Esophagus (tissue), 2 donors: ENCODE measurements at regions not wholly inside any gene's neighbourhood (a gene's known extent, or its start where the extent isn't known, plus 50 kb on each side); places are given as distances from the start of the nearest gene placed in this dataset.

Experiments
- H3K27ac ChIP-seq, 2 donors: one replicate each; pipeline ENCODE4 v1.5.1; 2013; ENCODE audit warnings: low read depth in 2 of 2, mild to moderate bottlenecking in 2 of 2, inconsistent platforms in 1 of 2, low read length in 1 of 2, moderate library complexity in 1 of 2
- H3K27me3 ChIP-seq, 2 donors: one replicate each; pipeline ENCODE4 v1.6.1; 2013; ENCODE audit warnings: low read length in 2 of 2, control low read depth in 1 of 2, mild to moderate bottlenecking in 1 of 2; ENCODE audit not compliant: insufficient read depth in 2 of 2, control insufficient read depth in 1 of 2
- H3K36me3 ChIP-seq, 2 donors: one replicate each; pipeline ENCODE4 v1.6.1; 2013; ENCODE audit warnings: low read length in 1 of 2; ENCODE audit not compliant: control insufficient read depth in 2 of 2, insufficient read depth in 2 of 2
- H3K4me1 ChIP-seq, 2 donors: one replicate each; pipeline ENCODE4 v1.6.1; 2013; ENCODE audit warnings: low read length in 1 of 2; ENCODE audit not compliant: control insufficient read depth in 2 of 2, insufficient read depth in 2 of 2
- H3K4me3 ChIP-seq, 2 donors: one replicate each; pipeline ENCODE4 v1.5.1; 2013; ENCODE audit warnings: low read length in 2 of 2, mild to moderate bottlenecking in 2 of 2, low read depth in 1 of 2, moderate library complexity in 1 of 2
- H3K9me3 ChIP-seq, 2 donors: one replicate each; pipeline ENCODE4 v1.6.1; 2013; ENCODE audit warnings: mild to moderate bottlenecking in 2 of 2, low read depth in 1 of 2, low read length in 1 of 2, moderate library complexity in 1 of 2; ENCODE audit not compliant: control insufficient read depth in 2 of 2, insufficient read depth in 1 of 2
- WGBS, 2 donors: extraction: QIAGEN DNeasy Blood & Tissue Kit; methylation state at CpG; one replicate each; pipeline ENCODE4 v1.1.7; 2013; 5-methylcytosine and 5-hydroxymethylcytosine counted together
- donor health status: healthy with polysubstance abuse.
- donor health status: Bipolar disorder and iron deficiency.

DNA sequence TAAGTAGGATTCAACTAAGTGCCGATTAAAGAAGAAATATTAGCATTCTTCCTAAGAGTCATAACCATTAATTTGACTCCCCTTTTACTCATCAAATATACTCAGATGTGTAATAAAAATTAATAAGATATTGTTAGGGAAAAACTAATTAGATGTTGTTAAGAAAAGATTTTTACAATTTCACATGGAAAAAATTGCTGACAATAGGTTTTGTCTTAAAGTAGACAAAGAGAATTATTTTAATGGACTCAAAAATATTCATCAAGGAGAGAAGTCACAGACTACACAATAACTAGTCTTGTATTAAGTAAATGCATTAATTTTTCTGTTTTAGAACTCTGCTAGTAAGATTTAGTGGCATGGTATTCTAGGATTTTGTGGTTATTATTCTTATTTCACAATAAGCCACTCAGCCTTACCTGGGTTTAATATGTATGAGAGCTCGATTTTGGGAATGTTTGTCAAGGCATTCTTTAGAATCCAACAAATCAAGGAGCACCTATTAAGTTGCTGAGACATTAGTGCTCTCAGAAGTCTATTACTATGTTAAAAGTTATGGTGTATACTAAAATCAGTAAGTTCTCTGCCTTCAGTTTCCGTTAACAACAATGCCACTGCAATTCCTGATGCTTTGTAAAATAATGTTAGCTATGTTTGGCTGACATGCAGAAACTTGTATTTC, 110.2 kb upstream of the UGT8 start:
- no peak overlapping the region for H3K4me3 ChIP-seq
- H3K27me3 ChIP-seq: no peaks in the 10 kb centered on the region
- no peak overlapping the region for H3K27ac ChIP-seq
- H3K4me1 ChIP-seq: no peaks in the 10 kb centered on the region
- 64 to 74% methylated on average over 3 of the region's 3 CpGs for WGBS, 2 donors
- H3K9me3 ChIP-seq: no peaks in the 10 kb centered on the region
- no peaks in the 10 kb centered on the region for H3K36me3 ChIP-seq

DNA sequence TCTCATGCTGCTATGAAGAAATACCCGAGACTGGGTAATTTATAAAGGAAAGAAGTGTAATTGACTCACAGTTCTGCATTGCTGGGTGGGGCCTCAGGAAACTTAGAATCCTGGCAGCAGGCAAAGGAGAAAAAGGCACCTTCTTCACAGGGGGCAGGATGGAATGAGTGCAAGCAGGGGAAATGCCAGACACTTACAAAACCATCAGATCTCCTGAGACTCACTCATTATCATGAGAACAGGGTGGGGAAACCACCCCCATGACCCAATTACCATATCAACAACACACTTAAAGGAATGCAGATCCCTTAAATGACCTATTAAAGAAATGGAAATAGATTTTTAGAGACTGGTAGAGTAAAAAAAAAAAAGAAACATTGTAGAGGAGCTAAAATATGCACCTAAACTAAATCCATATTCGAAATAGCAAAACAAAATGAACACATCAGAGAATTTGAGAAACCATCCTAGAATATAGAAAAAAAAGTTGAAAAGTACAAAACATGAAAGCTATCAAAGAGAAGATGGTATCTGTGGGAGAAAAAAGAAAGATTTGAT, 104.3 kb upstream of the UGT8 start:
- H3K4me3 ChIP-seq: no peak overlapping the region
- no peaks in the 10 kb centered on the region for H3K9me3 ChIP-seq
- no peaks in the 10 kb centered on the region for H3K27me3 ChIP-seq
- no peak overlapping the region for H3K27ac ChIP-seq
- H3K4me1 ChIP-seq: no peaks in the 10 kb centered on the region
- 57 to 71% methylated on average over 2 of the region's 2 CpGs for WGBS, 2 donors
- no peaks in the 10 kb centered on the region for H3K36me3 ChIP-seq

DNA sequence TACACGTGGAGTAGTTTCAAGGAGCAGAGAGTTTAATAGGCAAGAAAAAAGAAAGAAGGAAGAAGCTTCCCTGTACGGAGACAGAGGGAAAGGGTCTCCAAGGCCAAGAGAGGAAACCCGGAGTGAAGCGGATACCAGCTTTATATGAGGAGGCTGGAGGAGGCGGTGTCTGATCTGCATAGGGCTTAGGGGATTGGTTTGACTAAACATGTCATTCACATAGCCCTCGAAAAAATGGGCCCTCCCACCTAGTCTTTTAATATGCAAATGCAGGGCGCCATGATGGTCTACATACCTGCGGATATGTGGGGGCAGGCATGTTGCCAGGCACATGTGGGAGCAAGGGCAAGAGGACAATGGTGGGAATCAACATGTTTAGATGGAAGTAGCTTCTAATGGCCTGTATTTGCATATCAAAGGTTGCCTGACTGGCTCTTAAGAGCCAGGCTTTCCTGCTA, 103.1 kb upstream of the UGT8 start:
- Histone ChIP-seq H3K27ac (no peak overlapping the region), H3K4me3 (no peak overlapping the region), H3K27me3 (no peaks in the 10 kb centered on the region), H3K36me3 (no peaks in the 10 kb centered on the region), H3K9me3 (no peaks in the 10 kb centered on the region), H3K4me1 (no peaks in the 10 kb centered on the region)
- 54 to 57% methylated on average over 8 of the region's 8 CpGs for WGBS, 2 donors

DNA sequence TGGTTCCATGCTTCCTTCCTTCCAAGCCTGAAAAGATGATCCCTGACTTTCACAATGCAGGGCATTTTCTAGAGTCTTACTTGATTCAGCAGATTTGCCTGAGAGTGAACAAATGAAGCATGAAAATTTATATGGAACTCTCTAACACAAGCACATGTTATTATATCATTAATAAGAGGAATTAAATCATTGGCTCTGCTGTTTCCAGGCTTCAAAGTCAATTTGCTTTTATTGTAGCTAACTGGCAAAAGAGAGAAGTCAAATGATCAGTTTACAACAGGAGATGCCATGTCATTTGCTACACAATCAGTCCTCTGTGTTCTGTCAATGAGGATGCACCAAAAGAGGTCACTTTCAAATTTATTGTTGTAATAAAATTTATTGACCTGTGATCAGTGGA, 101.5 kb upstream of the UGT8 start:
- no peaks in the 10 kb centered on the region for H3K9me3 ChIP-seq
- H3K27me3 ChIP-seq: no peaks in the 10 kb centered on the region
- no peak overlapping the region for H3K27ac ChIP-seq
- H3K4me1 ChIP-seq: no peaks in the 10 kb centered on the region
- H3K4me3 ChIP-seq: no peak overlapping the region
- H3K36me3 ChIP-seq: no peaks in the 10 kb centered on the region

DNA sequence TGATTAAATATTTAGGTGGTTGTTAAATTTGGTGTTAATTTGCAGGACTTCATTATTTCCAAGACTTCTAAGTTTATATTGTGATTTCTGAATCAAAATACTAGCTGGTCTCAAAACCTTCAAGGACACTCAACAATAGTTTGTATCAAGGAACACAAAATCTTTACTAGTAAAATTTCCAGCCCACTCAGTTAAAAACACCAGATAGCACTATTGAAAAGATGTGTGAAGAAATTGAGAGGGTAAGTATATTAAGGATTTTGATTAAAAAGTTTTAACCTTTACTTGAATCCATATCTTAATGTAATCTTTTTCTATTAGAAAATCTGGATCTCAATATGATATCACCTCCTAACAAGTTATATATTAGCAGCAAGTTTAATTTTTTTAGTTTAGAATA, 89.3 kb upstream of the UGT8 start:
- H3K27ac ChIP-seq: no peak overlapping the region
- no peaks in the 10 kb centered on the region for H3K27me3 ChIP-seq
- H3K4me3 ChIP-seq: no peak overlapping the region
- no peaks in the 10 kb centered on the region for H3K36me3 ChIP-seq
- H3K9me3 ChIP-seq: no peaks in the 10 kb centered on the region
- H3K4me1 ChIP-seq: no peaks in the 10 kb centered on the region

DNA sequence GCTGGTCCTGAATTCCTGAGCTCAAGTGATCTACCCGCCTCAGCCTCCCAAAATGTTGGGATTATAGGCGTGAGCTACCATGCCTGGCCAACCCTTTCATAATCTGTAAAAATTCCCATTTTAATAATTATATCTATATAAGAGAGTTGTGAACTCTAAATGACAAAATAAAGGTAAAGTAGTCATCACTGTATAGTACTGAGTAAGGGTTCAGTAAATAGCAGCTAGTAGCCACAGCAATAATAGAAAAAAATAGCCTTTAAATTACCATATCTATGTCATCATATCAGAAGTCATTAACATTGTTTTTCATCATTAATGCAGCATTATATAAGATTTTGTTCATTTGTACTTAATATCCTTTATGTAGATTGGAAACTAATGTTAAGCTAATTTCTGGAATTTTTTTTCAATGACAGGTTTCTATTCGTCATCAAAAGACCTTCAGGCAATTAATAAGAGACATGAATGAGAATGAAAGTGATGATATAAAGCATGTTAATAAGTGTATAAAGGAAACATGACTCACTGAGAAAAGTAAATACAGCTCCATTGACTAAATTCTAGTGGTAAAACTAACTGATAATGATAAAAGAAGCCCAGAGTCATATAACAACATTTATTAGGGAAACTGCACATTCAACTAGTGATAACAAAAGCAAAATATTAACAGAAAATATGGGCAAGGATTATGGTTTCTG, 85.9 kb upstream of the UGT8 start:
- Histone ChIP-seq H3K4me1 (no peaks in the 10 kb centered on the region), H3K36me3 (no peaks in the 10 kb centered on the region), H3K27ac (no peak overlapping the region), H3K9me3 (no peaks in the 10 kb centered on the region), H3K27me3 (no peaks in the 10 kb centered on the region), H3K4me3 (no peak overlapping the region)
- WGBS, 2 donors: 67 to 74% methylated on average over 3 of the region's 3 CpGs

DNA sequence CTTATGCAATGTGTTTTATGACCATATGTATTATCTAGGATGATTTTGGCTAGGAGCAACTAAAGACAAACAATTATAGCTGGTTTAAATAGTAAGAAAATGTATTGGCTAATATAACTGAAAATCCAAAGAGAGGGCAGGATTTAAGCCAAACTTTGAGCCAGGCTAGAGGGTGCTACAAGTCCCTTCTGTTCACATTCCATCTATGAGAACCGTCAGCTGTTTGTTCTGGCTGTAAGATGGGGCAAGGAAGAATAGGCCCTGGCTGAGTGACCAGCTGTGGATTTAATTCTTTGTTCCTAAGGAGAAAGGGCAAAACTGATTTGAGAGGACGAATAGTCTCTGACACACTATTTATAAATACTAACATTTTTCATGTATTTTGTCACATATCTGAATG, 79.2 kb upstream of the UGT8 start:
- 36 to 40% methylated on average over 2 of the region's 2 CpGs for WGBS, 2 donors
- H3K9me3 ChIP-seq: no peaks in the 10 kb centered on the region
- no peaks in the 10 kb centered on the region for H3K36me3 ChIP-seq
- H3K4me3 ChIP-seq: no peak overlapping the region
- no peak overlapping the region for H3K27ac ChIP-seq
- H3K27me3 ChIP-seq: no peaks in the 10 kb centered on the region
- no peaks in the 10 kb centered on the region for H3K4me1 ChIP-seq

DNA sequence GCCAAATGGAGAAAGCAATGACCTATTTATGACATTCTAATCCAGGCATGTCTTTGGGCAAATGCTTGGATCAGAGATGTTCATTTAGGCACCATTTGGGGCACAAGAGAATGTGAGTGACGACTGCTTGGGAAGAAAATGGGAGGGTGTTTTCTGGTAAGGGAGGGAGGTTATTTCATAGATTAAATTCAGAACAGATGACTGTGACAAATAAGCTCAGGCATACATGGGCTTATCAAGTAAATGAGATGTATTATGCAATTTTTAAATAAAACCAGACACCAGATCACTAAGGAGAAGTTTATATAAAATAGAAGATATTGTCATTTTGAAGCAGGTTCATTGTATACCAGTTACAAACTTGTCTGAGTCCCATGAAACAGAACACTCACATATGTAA, 71.4 kb upstream of the UGT8 start:
- no peaks in the 10 kb centered on the region for H3K4me1 ChIP-seq
- 67 to 72% methylated on average over 1 of the region's 1 CpG for WGBS, 2 donors
- no peaks in the 10 kb centered on the region for H3K9me3 ChIP-seq
- H3K36me3 ChIP-seq: no peaks in the 10 kb centered on the region
- H3K27ac ChIP-seq: no peak overlapping the region
- no peaks in the 10 kb centered on the region for H3K27me3 ChIP-seq
- H3K4me3 ChIP-seq: no peak overlapping the region

DNA sequence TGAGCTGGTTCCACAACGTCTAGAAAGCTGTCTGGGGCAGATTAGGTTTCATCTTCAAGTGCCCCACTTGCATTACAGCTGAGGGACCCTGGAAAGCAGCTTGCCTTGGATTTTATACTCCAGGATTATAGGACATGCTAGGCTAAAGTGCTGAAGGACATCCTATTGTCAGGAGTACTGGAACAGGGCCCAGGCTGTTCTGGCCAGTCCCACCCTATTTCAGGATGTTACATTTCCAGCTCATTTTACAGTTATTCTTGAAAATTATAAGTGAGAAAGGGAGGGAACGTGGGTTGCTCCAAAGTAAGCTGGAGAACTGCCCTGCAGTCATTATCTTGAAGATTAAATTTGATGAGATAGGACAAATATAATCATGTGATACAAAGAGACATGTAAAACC, 71.0 kb upstream of the UGT8 start:
- H3K36me3 ChIP-seq: no peaks in the 10 kb centered on the region
- H3K9me3 ChIP-seq: no peaks in the 10 kb centered on the region
- no peaks in the 10 kb centered on the region for H3K4me1 ChIP-seq
- H3K27ac ChIP-seq: no peak overlapping the region
- 22 to 23% methylated on average over 2 of the region's 2 CpGs for WGBS, 2 donors
- H3K4me3 ChIP-seq: no peak overlapping the region
- no peaks in the 10 kb centered on the region for H3K27me3 ChIP-seq

DNA sequence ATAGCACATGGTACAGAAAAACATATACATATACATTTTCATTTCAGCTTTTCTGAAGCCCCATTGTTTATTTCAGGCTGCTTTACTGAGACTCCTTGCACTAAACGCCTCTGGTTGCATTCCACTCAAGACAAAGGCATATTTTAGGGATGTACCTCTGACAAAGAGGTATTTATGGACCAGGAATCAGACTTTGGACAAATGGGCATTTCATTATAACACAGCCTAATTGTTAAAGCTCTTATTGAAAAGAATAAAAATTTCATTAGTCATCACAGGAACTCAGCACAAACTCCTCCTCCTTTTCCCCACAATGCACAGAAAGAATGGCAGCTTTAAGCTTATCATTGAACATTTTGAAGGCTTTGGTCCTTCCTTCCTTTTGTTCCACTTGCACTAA, 62.9 kb upstream of the UGT8 start:
- 29% methylated on average over 1 of the region's 1 CpG for WGBS, 2 donors
- Histone ChIP-seq H3K27me3 (no peaks in the 10 kb centered on the region), H3K9me3 (no peaks in the 10 kb centered on the region), H3K36me3 (no peaks in the 10 kb centered on the region), H3K4me1 (no peaks in the 10 kb centered on the region), H3K4me3 (no peak overlapping the region), H3K27ac (no peak overlapping the region)
